NCI-H1694 treated with DMSO at 0.1 percent for 48 hours (cell line): ENCODE measurements at regions not wholly inside any gene's neighbourhood (a gene's known extent, or its start where the extent isn't known, plus 50 kb on each side); places are given as distances from the start of the nearest gene placed in this dataset.
"Not testable (repeated sequence)": the region's sequence is repeated elsewhere in the genome, so short reads cannot be mapped to it uniquely, and the experiment has no call there.

Experiments used
- DNase-seq: peaks from one replicate; lab custom pipeline; 2025; lab: John Stamatoyannopoulos, UW

DNA sequence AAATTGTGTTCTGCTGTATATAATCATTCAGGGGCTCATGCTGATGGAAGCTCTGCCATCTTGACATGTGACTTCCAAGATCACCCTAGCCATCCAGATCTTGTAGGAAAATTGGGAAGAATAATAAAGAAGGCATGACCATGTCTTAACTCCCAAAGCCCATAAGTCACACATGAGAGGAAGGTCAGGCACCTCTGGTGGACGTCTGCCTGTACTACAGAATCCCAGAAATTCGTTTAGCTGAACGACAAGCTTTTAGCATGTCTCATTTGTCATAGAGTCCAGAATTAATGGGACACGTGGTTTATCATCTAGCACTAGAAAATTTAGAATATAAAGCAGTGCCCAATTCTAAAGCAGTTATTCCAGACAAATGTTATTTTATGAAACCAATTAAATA, 212.7 kb downstream of the CENPC start:
- no peak for DNase-seq

DNA sequence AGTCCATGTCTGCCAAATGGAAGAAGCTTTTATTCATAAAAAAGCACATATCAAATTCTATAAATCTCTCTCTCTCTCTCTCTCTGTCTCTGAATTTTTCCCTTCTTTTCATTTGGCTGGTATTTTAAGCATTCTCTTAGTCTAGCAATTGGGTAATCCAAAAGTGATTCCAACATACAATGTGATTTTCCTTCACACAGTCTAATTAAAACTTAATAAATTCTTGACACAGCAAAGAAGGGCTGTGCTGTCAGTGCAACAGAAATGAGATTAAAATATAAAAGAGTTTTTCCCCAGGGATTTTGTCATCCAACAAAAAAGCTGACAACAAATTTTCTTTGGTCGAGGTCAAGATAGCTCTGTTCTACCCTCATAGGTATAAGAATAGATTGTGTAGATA, 216.9 kb downstream of the CENPC start:
- no peak for DNase-seq

- no peak for DNase-seq
Measured at GRCh38 chr4:67328018-67328278, 217.4 kb downstream of the CENPC start.

GRCh38 chr4:67327245-67328017, 217.9 kb downstream of the CENPC start:
- peak; percentile 31 for DNase-seq

DNA sequence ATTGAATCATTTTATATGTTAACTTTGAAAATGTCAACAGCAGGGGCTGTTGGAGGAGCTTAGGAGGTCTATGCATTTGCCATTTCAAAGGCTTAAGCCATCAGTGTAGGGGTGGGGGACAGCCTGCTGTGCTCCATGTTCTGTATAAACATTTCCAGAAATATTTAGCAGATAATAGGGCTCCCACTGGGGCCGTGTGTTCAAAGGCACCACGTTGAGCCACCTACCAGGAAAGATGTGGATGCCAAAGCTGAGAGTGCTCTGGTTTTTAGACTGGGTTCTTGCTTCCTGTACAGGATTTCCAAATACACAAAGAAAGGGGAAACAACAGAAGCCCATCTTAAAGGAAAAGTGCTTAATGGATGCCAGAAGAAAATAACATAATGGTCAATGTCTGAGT, 219.5 kb downstream of the CENPC start:
- DNase-seq, result no peak

GRCh38 chr4:67320645-67321044, 224.7 kb downstream of the CENPC start:
- DNase-seq, result no peak

DNA sequence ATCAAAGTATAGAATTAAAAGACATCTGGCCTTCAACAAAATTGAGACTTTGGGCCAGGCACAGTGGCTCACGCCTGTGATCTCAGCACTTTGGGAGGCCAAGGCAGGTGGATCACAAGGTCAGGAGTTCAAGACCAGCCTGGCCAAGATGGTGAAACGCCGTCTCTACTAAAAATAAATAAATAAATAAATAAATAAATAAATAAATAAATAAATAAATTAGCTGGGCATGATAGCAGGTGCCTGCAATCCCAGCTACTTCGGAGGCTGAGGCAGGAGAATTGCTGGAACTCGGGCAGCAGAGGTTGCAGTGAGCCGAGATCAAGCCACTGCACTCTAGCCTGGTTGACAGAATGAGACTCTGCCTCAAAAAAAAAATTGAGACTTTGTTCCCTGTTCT, 225.7 kb downstream of the CENPC start:
- not testable (repeated sequence) for DNase-seq

DNA sequence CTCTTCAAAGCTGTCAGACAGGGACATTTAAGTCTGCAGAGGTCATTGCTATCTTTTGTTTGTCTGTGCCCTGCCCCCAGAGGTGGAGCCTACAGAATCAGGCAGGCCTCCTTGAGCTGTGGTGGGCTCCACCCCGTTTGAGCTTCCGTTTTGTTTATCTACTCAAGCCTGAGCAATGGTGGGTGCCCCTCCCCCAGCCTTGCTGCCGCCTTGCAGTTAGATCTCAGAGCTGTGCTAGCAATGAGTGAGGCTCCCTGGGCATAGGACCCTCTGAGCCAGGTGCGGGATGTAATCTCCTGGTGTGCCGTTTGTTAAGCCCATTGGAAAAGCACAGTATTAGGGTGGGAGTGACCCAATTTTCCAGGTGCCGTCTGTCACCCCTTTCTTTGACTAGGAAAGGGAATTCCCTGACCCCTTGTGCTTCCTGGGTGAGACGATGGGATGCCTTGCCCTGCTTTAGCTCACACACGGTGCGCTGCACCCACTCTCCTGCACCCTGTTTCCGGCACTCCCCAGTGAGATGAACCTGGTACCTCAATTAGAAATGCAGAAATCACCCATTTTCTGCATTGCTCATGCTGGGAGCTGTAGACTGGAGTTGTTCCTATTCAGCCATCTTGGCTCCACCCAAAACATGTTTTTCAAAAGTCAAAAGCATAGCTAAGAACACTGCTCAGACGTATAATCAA, 244.7 kb downstream of the CENPC start:
- DNase-seq, result not testable (repeated sequence)

GRCh38 chr4:67292636-67293035, 252.7 kb downstream of the CENPC start:
- DNase-seq, result no peak

- DNase-seq, result no peak
Measured at GRCh38 chr4:67292045-67292444, 253.3 kb downstream of the CENPC start.

GRCh38 chr4:67291644-67292043, 253.7 kb downstream of the CENPC start:
- no peak for DNase-seq

DNA sequence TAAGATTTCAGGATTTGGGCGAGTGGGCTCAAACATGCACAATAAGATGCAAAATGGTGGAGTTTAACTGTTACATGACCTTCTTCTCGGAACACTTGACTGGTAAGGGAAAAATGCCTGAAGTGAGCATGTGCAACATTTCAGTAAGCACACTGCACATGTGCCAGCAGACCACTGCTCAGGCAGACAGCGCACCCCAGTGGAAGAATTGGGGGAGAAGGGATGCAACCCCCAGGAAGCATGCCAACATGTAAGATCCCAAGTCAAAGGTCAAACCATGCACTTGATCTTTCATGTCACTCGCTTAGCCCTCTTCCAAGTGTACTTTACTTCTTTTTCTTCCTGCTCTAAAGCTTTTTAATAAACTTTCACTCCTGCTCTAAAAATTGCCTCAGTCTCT, 256.3 kb downstream of the CENPC start:
- DNase-seq, result no peak

DNA sequence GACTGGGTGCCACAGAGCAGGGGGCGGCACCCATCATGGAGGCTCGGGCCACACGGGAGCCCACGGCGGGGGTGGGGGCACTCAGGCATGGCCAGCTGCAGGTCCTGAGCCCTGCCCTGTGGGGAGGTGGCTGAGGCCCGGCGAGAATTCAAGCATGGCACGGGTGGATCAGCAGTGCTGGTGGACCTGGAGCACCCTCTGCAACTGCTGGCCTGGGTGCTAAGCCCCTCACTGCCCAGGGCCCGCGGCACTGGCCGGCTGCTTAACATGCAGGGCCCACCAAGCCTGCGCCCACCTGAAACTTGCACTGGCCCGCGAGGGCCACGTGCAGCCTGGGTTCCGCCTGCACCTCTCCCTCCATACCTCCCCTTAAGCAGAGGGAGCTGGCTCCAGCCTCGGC, 258.6 kb downstream of the CENPC start:
- no peak for DNase-seq

- no peak for DNase-seq
Measured at GRCh38 chr4:67282749-67283148, 262.6 kb downstream of the CENPC start.

GRCh38 chr4:67275179-67275750, 270.0 kb downstream of the CENPC start:
- no peak for DNase-seq

DNA sequence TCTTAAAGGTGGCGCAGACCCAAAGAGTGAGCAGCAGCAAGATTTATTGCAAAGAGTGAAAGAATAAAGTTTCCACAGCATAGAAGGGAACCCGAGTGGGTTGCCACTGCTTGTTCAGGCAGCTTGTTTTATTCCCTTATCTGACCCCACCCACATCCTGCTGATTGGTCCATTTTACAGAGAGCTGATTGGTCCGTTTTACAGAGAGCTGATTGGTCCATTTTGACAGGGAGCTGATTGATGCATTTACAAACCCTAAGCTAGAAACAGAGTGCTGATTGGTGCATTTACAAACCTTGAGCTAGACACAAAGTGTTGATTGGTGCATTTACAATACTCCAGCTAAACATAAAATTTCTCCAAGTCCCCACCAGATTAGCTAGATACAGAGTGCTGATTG, 270.6 kb downstream of the CENPC start:
- DNase-seq, result not testable (repeated sequence)

DNA sequence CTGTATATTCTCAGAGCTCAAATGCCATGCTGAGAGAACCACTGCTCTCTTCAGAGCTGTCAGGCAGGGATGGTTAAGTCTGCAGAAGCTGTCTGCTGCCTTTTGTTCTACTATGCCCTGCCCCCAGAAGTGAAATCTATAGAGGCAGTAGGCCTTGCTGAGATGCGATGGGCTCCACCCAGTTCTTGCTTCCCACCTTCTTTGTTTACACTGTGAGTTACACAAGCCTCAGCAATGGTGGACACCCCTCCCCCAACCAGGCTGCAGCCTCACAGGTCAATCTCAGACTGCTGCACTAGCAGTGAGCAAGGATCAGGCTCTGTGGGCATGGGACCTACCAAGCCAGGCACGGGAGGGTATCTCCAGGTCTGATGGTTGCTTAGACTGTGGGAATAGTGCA, 271.6 kb downstream of the CENPC start:
- DNase-seq, result no peak

GRCh38 chr4:67261971-67262370, 283.3 kb downstream of the CENPC start:
- no peak for DNase-seq

DNA sequence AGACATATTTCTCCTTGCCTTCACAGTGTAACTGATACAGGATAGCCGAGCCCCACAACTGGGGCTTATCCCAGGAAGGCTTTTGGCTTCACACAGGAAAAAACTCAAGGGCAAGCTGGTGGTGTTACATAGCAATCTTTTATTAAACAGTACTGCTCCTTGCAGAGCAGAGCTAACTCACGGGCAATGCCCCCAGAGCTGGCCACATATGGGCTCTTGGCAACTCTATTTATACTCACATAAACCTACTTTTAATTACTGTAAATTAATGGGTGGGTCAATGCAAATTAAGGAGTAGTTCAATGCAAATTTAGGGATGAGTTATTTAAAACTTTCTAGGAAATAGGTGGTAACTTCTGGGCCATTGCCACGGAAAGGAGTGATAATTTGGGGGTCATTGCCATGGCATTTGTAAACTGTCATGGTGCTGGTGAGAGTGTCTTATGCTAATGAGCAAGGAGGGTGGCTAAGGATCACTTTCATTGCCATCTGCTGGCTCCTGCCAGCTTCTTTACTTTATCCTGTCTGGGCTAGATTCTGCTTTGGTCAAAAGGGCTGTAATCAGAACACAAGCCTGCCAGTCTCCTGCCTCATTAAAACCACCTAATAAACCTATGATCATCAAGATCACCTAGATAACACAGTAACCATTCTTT, 288.8 kb downstream of the CENPC start:
- no peak for DNase-seq

DNA sequence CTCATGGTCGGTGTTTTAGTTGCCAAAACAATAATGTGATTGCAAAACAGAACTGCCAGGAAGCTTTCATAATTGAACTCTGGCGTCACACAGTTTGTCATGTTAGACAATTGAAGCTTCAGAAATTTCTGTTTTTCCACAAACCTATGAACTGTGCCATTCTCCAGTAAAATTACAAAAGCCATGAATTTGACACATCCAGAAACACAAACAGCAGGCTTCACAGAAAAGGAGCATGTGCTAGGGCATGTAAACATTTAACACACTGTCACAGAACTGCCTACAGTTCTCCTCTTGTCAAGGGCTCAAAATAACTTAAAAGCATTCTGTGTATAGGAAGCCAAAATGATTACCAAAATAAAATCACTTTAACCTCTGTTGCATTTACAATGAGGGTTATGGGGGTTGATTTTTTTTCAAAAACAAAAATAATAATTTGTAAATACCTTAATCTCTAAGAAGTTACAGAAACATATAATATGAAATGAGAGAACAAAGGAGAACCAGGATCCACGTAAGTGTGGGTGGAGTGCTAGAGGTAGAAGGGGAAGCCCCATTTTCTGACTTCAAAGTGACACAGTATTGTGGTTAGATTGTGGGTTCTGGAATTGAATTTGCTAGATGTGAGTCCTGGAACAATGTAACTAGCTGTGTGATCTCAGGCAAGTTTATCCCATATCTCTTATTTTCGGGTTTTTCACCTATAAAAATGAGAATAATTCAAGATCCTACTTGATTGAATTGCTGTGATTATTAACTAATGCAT, 295.0 kb downstream of the CENPC start:
- DNase-seq, result no peak

DNA sequence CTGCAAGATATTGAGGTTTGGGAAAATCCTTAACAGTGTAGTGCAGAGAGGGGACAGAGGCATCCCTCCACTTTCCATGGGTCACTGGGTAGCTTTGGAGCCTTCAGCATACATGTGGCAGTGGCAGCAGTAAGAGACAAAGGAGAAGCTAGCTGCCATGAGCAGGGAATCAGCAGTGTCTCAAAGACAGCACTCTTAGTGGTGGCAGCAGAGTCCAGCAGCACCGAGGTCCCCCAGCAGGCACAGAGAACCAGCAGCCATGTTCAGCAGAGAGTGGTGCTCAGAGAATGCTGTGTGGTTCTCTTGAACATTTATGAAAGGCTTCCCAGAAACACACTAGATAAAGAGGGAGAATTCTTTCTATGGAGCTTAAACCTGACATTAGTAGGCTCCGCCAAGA, 308.5 kb downstream of the CENPC start:
- DNase-seq, result no peak

DNA sequence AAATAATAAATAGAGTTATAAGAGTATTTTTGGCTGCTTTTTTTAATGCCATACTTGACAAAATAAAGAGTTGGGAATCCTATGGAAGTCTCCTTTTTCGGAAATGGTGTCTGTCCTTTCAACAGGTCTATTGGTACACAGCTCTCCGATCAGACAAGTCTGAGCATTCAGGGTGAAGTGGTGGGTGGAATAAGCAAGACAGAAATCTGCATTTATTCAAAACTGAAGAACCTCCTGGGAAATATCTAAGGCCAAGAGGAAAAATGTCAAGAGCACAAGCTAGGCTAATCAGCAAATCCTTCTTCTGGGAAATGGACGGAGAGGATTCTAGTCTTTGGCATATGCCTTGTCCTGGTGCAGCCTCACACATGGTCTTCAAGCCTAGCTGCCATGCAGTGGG, 309.0 kb downstream of the CENPC start:
- no peak for DNase-seq
